OCI-LY1 (cell line): ENCODE measurements at regions not wholly inside any gene's neighbourhood (a gene's known extent, or its start where the extent isn't known, plus 50 kb on each side); places are given as distances from the start of the nearest gene placed in this dataset.

Experiments used
- H2AFZ ChIP-seq: fragments of 200-600 bp; sonication (generic), shearing (Covaris generic); 2 replicates; pipeline ENCODE4 v1.6.0; 2014; ENCODE audit warnings: antibody characterized with exemption, mild to moderate bottlenecking, low read length
- H3F3A ChIP-seq: fragments of 200-600 bp; sonication (generic), shearing (Covaris generic); 2 replicates; pipeline ENCODE4 v1.6.0; 2014; ENCODE audit warnings: mild to moderate bottlenecking, antibody characterized with exemption, low read length, moderate library complexity; ENCODE audit not compliant: insufficient read depth
- H3K27ac ChIP-seq: fragments of 200-600 bp; sonication (generic); 2 replicates; pipeline ENCODE4 v1.5.1; 2014; ENCODE audit warnings: low read length, mixed run types, mild to moderate bottlenecking, low read depth; ENCODE audit not compliant: poor library complexity, severe bottlenecking
- H3K27me3 ChIP-seq: fragments of 200-600 bp; sonication (generic); 2 replicates; pipeline ENCODE4 v1.6.0; 2014; ENCODE audit warnings: antibody characterized with exemption, mild to moderate bottlenecking, low read length, moderate library complexity; ENCODE audit not compliant: insufficient read depth
- H3K36me3 ChIP-seq: fragments of 200-600 bp; sonication (generic); 2 replicates; pipeline ENCODE4 v1.6.1; 2014; ENCODE audit warnings: mild to moderate bottlenecking, antibody characterized with exemption, low read length, moderate library complexity, mixed read lengths; ENCODE audit not compliant: insufficient read depth
- H3K4me1 ChIP-seq: fragments of 200-600 bp; sonication (generic); 2 replicates; pipeline ENCODE4 v1.5.1; 2014; ENCODE audit warnings: mild to moderate bottlenecking, low read length, moderate library complexity; ENCODE audit not compliant: insufficient read depth, severe bottlenecking
- H3K4me2 ChIP-seq: fragments of 200-600 bp; sonication (generic), shearing (Covaris generic); 2 replicates; pipeline ENCODE4 v1.6.1; 2014; ENCODE audit warnings: low read length
- H3K4me3 ChIP-seq: fragments of 200-600 bp; sonication (generic); 2 replicates; pipeline ENCODE4 v1.5.1; 2014; ENCODE audit warnings: low read length, low read depth, mild to moderate bottlenecking, mixed read lengths; ENCODE audit not compliant: poor library complexity, severe bottlenecking
- H3K79me2 ChIP-seq: fragments of 200-600 bp; shearing (Covaris generic); 2 replicates; pipeline ENCODE4 v1.6.1; 2016; ENCODE audit warnings: mixed run types, low read length, mixed read lengths; ENCODE audit not compliant: insufficient read depth
- H3K9ac ChIP-seq: fragments of 200-600 bp; sonication (generic), shearing (Covaris generic); 2 replicates; pipeline ENCODE4 v1.6.1; 2014; ENCODE audit warnings: mild to moderate bottlenecking, low read length, mixed read lengths
- H3K9me2 ChIP-seq: fragments of 200-600 bp; sonication (generic), shearing (Covaris generic); 2 replicates; pipeline ENCODE4 v1.6.1; 2014; ENCODE audit warnings: low read depth, mild to moderate bottlenecking, low read length, mixed read lengths
- H3K9me3 ChIP-seq: fragments of 200-600 bp; shearing (Covaris generic); 2 replicates; pipeline ENCODE4 v1.6.1; 2014; ENCODE audit warnings: low read length, mixed read lengths
- H4K20me1 ChIP-seq: fragments of 200-600 bp; sonication (generic), shearing (Covaris generic); 2 replicates; pipeline ENCODE4 v1.6.0; 2016; ENCODE audit warnings: mild to moderate bottlenecking, low read length; ENCODE audit not compliant: insufficient read depth
- EZH2 ChIP-seq: fragments of 200-600 bp; sonication (generic), shearing (Covaris generic); IDR thresholded peaks from 2 replicates; pipeline ENCODE4 v1.8.0; 2017; ENCODE audit warnings: borderline replicate concordance, mixed run types, mild to moderate bottlenecking, antibody characterized with exemption, low read length, moderate library complexity, mixed read lengths
- TF ChIP-seq, protein P1 (sequence below): fragments of 200-600 bp; sonication (generic), shearing (Covaris generic); IDR thresholded peaks from 2 replicates; pipeline ENCODE4 v1.5.1; 2017; ENCODE audit warnings: mild to moderate bottlenecking, antibody characterized with exemption, low read length, moderate library complexity, mixed read lengths

DNA sequence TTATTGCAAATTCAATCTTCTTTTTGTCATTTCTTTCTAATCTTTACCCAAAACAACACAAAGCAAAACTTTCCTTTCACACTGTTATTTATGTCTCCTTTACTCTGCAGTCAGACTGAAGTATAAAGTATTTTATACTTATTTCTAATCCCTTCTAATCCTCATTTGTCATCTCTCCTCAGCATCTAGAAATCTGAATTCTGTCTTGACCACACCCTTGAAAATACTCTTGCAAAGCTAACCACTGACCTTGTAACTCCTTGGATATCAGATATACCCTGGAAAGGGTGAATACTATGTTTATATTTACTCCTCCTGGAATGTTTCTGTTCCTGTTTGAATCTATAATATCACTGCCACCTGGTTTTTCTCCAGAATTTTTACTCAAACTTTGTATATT is 481.1 kb downstream of the ZNF385D start:
- H2AFZ ChIP-seq = no peak overlapping the region
- no peaks in the 10 kb centered on the region for H3K9me3 ChIP-seq
- H3K4me2 ChIP-seq = no peak overlapping the region
- no peaks in the 10 kb centered on the region for H4K20me1 ChIP-seq
- no peaks in the 10 kb centered on the region for H3F3A ChIP-seq
- H3K27ac ChIP-seq = no peak overlapping the region
- no peak overlapping the region for H3K9ac ChIP-seq
- H3K9me2 ChIP-seq = no peaks in the 10 kb centered on the region
- TF ChIP-seq, protein P1, sequence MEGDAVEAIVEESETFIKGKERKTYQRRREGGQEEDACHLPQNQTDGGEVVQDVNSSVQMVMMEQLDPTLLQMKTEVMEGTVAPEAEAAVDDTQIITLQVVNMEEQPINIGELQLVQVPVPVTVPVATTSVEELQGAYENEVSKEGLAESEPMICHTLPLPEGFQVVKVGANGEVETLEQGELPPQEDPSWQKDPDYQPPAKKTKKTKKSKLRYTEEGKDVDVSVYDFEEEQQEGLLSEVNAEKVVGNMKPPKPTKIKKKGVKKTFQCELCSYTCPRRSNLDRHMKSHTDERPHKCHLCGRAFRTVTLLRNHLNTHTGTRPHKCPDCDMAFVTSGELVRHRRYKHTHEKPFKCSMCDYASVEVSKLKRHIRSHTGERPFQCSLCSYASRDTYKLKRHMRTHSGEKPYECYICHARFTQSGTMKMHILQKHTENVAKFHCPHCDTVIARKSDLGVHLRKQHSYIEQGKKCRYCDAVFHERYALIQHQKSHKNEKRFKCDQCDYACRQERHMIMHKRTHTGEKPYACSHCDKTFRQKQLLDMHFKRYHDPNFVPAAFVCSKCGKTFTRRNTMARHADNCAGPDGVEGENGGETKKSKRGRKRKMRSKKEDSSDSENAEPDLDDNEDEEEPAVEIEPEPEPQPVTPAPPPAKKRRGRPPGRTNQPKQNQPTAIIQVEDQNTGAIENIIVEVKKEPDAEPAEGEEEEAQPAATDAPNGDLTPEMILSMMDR = no peak
- no peak for TF ChIP-seq EZH2
- no peak overlapping the region for H3K4me3 ChIP-seq
- no peaks in the 10 kb centered on the region for H3K27me3 ChIP-seq
- H3K4me1 ChIP-seq = no peaks in the 10 kb centered on the region
- H3K79me2 ChIP-seq = no peaks in the 10 kb centered on the region
- H3K36me3 ChIP-seq = no peaks in the 10 kb centered on the region

DNA sequence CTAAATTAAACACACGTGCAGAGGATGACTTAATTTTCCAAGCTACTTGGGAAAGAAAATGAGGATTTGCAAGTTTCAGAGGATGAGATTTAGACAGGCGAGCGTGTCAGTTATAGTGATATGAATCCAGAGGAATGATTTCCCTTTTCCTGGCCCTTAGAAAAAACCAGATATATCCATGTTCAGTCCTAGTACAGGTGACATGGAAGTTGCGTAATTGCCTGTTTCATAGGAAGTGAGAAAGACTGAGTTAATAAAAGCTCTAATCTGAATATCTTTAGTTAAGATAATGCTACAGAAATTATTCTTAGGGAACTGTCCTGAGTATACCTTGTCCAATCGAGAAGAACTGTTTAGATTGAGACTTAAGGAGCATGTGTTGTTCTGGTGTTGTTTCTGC is 490.5 kb downstream of the ZNF385D start:
- Histone ChIP-seq H3K4me1 (no peaks in the 10 kb centered on the region), H4K20me1 (no peaks in the 10 kb centered on the region), H3K4me2 (no peak overlapping the region), H3K4me3 (no peak overlapping the region), H3K9me2 (no peaks in the 10 kb centered on the region), H3K36me3 (no peaks in the 10 kb centered on the region), H3K79me2 (no peaks in the 10 kb centered on the region), H3K27ac (no peak overlapping the region), H3F3A (no peaks in the 10 kb centered on the region), H3K9ac (no peak overlapping the region), H3K9me3 (no peaks in the 10 kb centered on the region), H2AFZ (no peak overlapping the region), H3K27me3 (no peaks in the 10 kb centered on the region)
- TF ChIP-seq, protein P1 = no peak
- TF ChIP-seq EZH2 = no peak

DNA sequence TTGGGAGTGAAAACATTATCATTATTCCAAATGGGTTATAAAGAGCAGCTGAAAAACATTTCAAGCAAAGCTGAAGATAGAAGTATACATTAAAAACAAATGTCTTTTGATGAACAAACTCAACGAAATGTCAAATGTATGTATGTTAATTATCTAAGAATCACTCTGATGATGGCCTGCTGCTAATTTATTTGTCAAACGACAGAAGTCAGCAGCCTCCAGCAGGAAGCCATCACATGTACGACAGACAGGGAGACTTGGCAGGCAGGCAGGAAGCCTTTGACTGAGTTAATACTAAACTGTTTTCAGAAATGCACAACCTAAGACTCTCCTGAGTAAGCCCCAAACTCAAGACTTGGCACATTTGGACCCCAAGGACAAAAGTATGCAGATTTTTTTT is 491.1 kb downstream of the ZNF385D start:
- no peaks in the 10 kb centered on the region for H3K9me3 ChIP-seq
- H2AFZ ChIP-seq = no peak overlapping the region
- no peak overlapping the region for H3K4me3 ChIP-seq
- H3K9me2 ChIP-seq = no peaks in the 10 kb centered on the region
- H3K27ac ChIP-seq = no peak overlapping the region
- H4K20me1 ChIP-seq = no peaks in the 10 kb centered on the region
- no peak overlapping the region for H3K4me2 ChIP-seq
- H3K27me3 ChIP-seq = no peaks in the 10 kb centered on the region
- H3K9ac ChIP-seq = no peak overlapping the region
- no peaks in the 10 kb centered on the region for H3K36me3 ChIP-seq
- no peaks in the 10 kb centered on the region for H3K4me1 ChIP-seq
- no peak for TF ChIP-seq EZH2
- TF ChIP-seq, protein P1 = no peak
- H3K79me2 ChIP-seq = no peaks in the 10 kb centered on the region
- no peaks in the 10 kb centered on the region for H3F3A ChIP-seq
